ENCODE measurements at regions not wholly inside any gene's neighbourhood (a gene's known extent, or its start where the extent isn't known, plus 50 kb on each side); places are given as distances from the start of the nearest gene placed in this dataset.
A peak's percentile ranks its signal among the peaks of the same experiment; 100 is the strongest.

- DNase-seq (ENCODE audit: low spot score) = no peak
Observed at GRCh38 chr11:70725739-70726138, 327.4 kb downstream of the CTTN start.

GRCh38 chr11:70727021-70727420, 328.7 kb downstream of the CTTN start:
- DNase-seq (ENCODE audit: low spot score) = no peak

- no peak for DNase-seq (ENCODE audit: low spot score)
Observed at GRCh38 chr11:70727899-70728620, 329.7 kb downstream of the CTTN start.

GRCh38 chr11:70729949-70730348, 331.6 kb downstream of the CTTN start:
- DNase-seq (ENCODE audit: low spot score) = no peak

- no peak for DNase-seq (ENCODE audit: low spot score)
Observed at GRCh38 chr11:70730411-70730810, 332.1 kb downstream of the CTTN start.

- no peak for DNase-seq (ENCODE audit: low spot score)
Observed at GRCh38 chr11:70731271-70732022, 333.1 kb downstream of the CTTN start.

- DNase-seq (ENCODE audit: low spot score) = no peak
Observed at GRCh38 chr11:70732023-70732880, 333.9 kb downstream of the CTTN start.

GRCh38 chr11:70732881-70733196, 334.5 kb downstream of the CTTN start:
- no peak for DNase-seq (ENCODE audit: low spot score)

- DNase-seq (ENCODE audit: low spot score) = no peak
Observed at GRCh38 chr11:70733327-70734325, 335.3 kb downstream of the CTTN start.

GRCh38 chr11:70734379-70734778, 336.1 kb downstream of the CTTN start:
- no peak for DNase-seq (ENCODE audit: low spot score)

GRCh38 chr11:70734911-70735310, 336.6 kb downstream of the CTTN start:
- DNase-seq (ENCODE audit: low spot score) = no peak

- no peak for DNase-seq (ENCODE audit: low spot score)
Observed at GRCh38 chr11:70735976-70736375, 337.6 kb downstream of the CTTN start.

- no peak for DNase-seq (ENCODE audit: low spot score)
Observed at GRCh38 chr11:70736461-70736860, 338.1 kb downstream of the CTTN start.

- DNase-seq (ENCODE audit: low spot score) = no peak
Observed at GRCh38 chr11:70736937-70737640, 338.8 kb downstream of the CTTN start.

GRCh38 chr11:70737816-70738630, 339.7 kb downstream of the CTTN start:
- DNase-seq (ENCODE audit: low spot score) = no peak

- DNase-seq (ENCODE audit: low spot score) = no peak
Observed at GRCh38 chr11:70738661-70739060, 340.3 kb downstream of the CTTN start.

GRCh38 chr11:70739091-70739490, 340.8 kb downstream of the CTTN start:
- no peak for DNase-seq (ENCODE audit: low spot score)

- peak; percentile 6 for DNase-seq (ENCODE audit: low spot score)
Observed at GRCh38 chr11:70739811-70740487, 341.6 kb downstream of the CTTN start.

- no peak for DNase-seq (ENCODE audit: low spot score)
Observed at GRCh38 chr11:70740488-70740851, 342.1 kb downstream of the CTTN start.

GRCh38 chr11:70741085-70741484, 342.8 kb downstream of the CTTN start:
- no peak for DNase-seq (ENCODE audit: low spot score)

Data from NAMALWA (cell line).